ENCODE measurements at regions not wholly inside any gene's neighbourhood (a gene's known extent, or its start where the extent isn't known, plus 50 kb on each side); places are given as distances from the start of the nearest gene placed in this dataset.

DNA sequence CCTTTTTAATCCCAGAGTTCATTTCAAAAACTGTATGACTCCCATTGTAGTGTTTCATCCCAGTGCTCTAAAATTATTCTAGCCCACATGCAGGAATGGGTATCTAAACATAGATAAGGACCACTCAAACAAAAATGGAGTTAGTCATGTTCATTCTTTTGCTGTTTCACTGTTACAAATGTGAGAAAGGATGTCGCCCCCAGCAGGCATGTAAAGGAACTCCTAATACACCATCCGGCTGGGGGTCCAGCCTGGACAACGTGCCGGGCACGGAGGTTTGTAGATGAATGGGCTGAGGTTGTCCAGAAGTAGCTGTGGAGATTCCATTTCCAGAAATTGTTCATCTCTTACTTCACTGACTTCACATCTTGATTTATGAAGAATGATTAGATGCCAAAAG, 101.9 kb upstream of the RAB12 start:
- H3K27ac ChIP-seq (ENCODE audit: low read depth in 1 of 2, low read length in 2 of 2) = no peak overlapping the region
- H3K9me3 ChIP-seq (ENCODE audit: control insufficient read depth in 4 of 4, low read length in 3 of 4) = no peaks in the 10 kb centered on the region
- 21% methylated on average over 5 of the region's 5 CpGs for WGBS
- no peak overlapping the region for H3K4me3 ChIP-seq (ENCODE audit: low read depth in 1 of 3, low read length in 3 of 3)
- H3K9ac ChIP-seq (ENCODE audit: low read depth in 1 of 2, low read length in 2 of 2) = no peak overlapping the region
- H3K4me1 ChIP-seq (ENCODE audit: control insufficient read depth in 4 of 4, insufficient read depth in 4 of 4, low read length in 3 of 4) = no peaks in the 10 kb centered on the region
- no peaks in the 10 kb centered on the region for H3K36me3 ChIP-seq (ENCODE audit: control insufficient read depth in 4 of 4, insufficient read depth in 3 of 4, low read depth in 1 of 4, low read length in 3 of 4)
- TF ChIP-seq EGR1 (IDR thresholded peaks at IDR 0.05; ENCODE audit: low read depth in 2 of 2) (no peak), FOXA1 (IDR thresholded peaks at IDR 0.05) (no peak), RXRA (IDR thresholded peaks at IDR 0.05) (no peak)
- H3K27me3 ChIP-seq (ENCODE audit: control insufficient read depth in 4 of 4, insufficient read depth in 4 of 4, low read length in 3 of 4) = peaks cover 0 to 5% (median 0%) of the 10 kb centered on the region in 4 donors
- DNase-seq (ENCODE audit: low spot score) = no peak

DNA sequence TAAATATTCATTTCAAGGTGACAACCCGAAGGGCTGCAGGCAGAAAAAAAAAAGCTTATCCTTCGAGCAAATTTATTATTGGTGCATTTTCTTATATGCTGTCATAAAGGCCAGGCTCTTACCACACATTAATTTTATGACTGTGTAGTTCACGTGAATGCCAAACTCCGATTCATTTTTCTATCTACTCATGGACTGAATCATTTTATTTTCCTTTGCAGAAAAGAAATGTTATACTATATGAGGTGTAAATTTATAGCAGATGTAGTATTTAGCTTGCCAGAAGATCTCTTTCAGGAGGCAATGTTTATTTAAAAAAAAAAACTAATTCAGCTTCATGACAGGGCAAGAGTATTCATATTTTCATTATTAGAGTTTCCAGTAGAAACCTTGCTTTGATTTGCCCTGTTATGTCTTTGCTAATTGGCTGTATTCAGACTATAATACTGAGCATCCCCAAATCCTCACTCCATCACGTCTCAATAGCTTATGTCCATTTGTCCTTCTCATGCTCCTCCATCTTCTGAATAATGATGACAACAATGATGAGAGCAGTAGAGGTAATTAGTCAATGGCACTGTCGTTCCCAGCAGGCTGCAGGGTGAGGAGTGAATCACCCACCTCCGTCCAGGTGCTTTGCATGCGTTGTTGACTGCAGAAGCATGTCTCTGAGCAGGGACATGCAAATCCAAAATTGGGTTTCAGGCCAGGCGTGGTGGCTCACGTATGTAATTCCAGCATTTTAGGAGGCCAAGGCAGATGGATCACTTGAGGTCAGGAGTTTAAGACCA, 101.1 kb upstream of the RAB12 start:
- Histone ChIP-seq H3K27me3 (ENCODE audit: control insufficient read depth in 4 of 4, insufficient read depth in 4 of 4, low read length in 3 of 4) (peaks cover 0 to 5% (median 0%) of the 10 kb centered on the region in 4 donors), H3K9me3 (ENCODE audit: control insufficient read depth in 4 of 4, low read length in 3 of 4) (no peaks in the 10 kb centered on the region), H3K36me3 (ENCODE audit: control insufficient read depth in 4 of 4, insufficient read depth in 3 of 4, low read depth in 1 of 4, low read length in 3 of 4) (no peaks in the 10 kb centered on the region), H3K4me1 (ENCODE audit: control insufficient read depth in 4 of 4, insufficient read depth in 4 of 4, low read length in 3 of 4) (no peaks in the 10 kb centered on the region), H3K9ac (ENCODE audit: low read depth in 1 of 2, low read length in 2 of 2) (no peak overlapping the region), H3K27ac (ENCODE audit: low read depth in 1 of 2, low read length in 2 of 2) (no peak overlapping the region), H3K4me3 (ENCODE audit: low read depth in 1 of 3, low read length in 3 of 3) (no peak overlapping the region)
- TF ChIP-seq, protein P1, sequence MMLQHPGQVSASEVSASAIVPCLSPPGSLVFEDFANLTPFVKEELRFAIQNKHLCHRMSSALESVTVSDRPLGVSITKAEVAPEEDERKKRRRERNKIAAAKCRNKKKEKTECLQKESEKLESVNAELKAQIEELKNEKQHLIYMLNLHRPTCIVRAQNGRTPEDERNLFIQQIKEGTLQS (IDR thresholded peaks at IDR 0.05) = no peak
- no peak for TF ChIP-seq HNF4A (conservative IDR thresholded peaks at IDR 0.05)
- TF ChIP-seq JUND (IDR thresholded peaks at IDR 0.05) = no peak
- no peak for TF ChIP-seq RAD21 (IDR thresholded peaks at IDR 0.05)
- TF ChIP-seq RXRA (IDR thresholded peaks at IDR 0.05) = no peak
- TF ChIP-seq HNF4G (IDR thresholded peaks at IDR 0.05) = no peak
- TF ChIP-seq NR2F2 (IDR thresholded peaks at IDR 0.05) = no peak
- no peak for TF ChIP-seq FOXA2 (IDR thresholded peaks at IDR 0.05)
- TF ChIP-seq, protein P2, sequence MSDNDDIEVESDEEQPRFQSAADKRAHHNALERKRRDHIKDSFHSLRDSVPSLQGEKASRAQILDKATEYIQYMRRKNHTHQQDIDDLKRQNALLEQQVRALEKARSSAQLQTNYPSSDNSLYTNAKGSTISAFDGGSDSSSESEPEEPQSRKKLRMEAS (IDR thresholded peaks at IDR 0.05) = no peak
- TF ChIP-seq GABPA (IDR thresholded peaks at IDR 0.05 in 1 of 2, conservative IDR thresholded peaks at IDR 0.05 in 1 of 2) = no peak
- TF ChIP-seq FOXA1 (IDR thresholded peaks at IDR 0.05) = no peak
- TF ChIP-seq TAF1 (conservative IDR thresholded peaks at IDR 0.05) = no peak
- TF ChIP-seq, protein P3, sequence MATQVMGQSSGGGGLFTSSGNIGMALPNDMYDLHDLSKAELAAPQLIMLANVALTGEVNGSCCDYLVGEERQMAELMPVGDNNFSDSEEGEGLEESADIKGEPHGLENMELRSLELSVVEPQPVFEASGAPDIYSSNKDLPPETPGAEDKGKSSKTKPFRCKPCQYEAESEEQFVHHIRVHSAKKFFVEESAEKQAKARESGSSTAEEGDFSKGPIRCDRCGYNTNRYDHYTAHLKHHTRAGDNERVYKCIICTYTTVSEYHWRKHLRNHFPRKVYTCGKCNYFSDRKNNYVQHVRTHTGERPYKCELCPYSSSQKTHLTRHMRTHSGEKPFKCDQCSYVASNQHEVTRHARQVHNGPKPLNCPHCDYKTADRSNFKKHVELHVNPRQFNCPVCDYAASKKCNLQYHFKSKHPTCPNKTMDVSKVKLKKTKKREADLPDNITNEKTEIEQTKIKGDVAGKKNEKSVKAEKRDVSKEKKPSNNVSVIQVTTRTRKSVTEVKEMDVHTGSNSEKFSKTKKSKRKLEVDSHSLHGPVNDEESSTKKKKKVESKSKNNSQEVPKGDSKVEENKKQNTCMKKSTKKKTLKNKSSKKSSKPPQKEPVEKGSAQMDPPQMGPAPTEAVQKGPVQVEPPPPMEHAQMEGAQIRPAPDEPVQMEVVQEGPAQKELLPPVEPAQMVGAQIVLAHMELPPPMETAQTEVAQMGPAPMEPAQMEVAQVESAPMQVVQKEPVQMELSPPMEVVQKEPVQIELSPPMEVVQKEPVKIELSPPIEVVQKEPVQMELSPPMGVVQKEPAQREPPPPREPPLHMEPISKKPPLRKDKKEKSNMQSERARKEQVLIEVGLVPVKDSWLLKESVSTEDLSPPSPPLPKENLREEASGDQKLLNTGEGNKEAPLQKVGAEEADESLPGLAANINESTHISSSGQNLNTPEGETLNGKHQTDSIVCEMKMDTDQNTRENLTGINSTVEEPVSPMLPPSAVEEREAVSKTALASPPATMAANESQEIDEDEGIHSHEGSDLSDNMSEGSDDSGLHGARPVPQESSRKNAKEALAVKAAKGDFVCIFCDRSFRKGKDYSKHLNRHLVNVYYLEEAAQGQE (IDR thresholded peaks at IDR 0.05) = no peak
- no peak for TF ChIP-seq EGR1 (IDR thresholded peaks at IDR 0.05; ENCODE audit: low read depth in 2 of 2)
- TF ChIP-seq, protein P4, sequence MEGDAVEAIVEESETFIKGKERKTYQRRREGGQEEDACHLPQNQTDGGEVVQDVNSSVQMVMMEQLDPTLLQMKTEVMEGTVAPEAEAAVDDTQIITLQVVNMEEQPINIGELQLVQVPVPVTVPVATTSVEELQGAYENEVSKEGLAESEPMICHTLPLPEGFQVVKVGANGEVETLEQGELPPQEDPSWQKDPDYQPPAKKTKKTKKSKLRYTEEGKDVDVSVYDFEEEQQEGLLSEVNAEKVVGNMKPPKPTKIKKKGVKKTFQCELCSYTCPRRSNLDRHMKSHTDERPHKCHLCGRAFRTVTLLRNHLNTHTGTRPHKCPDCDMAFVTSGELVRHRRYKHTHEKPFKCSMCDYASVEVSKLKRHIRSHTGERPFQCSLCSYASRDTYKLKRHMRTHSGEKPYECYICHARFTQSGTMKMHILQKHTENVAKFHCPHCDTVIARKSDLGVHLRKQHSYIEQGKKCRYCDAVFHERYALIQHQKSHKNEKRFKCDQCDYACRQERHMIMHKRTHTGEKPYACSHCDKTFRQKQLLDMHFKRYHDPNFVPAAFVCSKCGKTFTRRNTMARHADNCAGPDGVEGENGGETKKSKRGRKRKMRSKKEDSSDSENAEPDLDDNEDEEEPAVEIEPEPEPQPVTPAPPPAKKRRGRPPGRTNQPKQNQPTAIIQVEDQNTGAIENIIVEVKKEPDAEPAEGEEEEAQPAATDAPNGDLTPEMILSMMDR (IDR thresholded peaks at IDR 0.05; ENCODE audit: low read depth, low read length, missing input control) = no peak
- no peak for DNase-seq (ENCODE audit: low spot score)
- 68% methylated on average over 10 of the region's 10 CpGs for WGBS

Measured in liver (tissue), 8 donors.